HG03095 (cell line): ENCODE measurements at regions not wholly inside any gene's neighbourhood (a gene's known extent, or its start where the extent isn't known, plus 50 kb on each side); places are given as distances from the start of the nearest gene placed in this dataset.
"Not testable (repeated sequence)": the region's sequence is repeated elsewhere in the genome, so short reads cannot be mapped to it uniquely, and the experiment has no call there.

ENCODE experiments used
- ATAC-seq: cut with Tn5 transposase; IDR thresholded peaks from one replicate; pipeline ENCODE4 v1.9.1; 2021; ENCODE audit warnings: moderate library complexity; ENCODE audit not compliant: unreplicated experiment

- no peak for ATAC-seq
These were observed 775.7 kb downstream of the TMTC2 start for GRCh38 chr12:83462419-83462818.

- ATAC-seq, result no peak
These were observed 774.7 kb downstream of the TMTC2 start for GRCh38 chr12:83461336-83461935.

GRCh38 chr12:83451189-83451588, 764.5 kb downstream of the TMTC2 start:
- ATAC-seq, result no peak

DNA sequence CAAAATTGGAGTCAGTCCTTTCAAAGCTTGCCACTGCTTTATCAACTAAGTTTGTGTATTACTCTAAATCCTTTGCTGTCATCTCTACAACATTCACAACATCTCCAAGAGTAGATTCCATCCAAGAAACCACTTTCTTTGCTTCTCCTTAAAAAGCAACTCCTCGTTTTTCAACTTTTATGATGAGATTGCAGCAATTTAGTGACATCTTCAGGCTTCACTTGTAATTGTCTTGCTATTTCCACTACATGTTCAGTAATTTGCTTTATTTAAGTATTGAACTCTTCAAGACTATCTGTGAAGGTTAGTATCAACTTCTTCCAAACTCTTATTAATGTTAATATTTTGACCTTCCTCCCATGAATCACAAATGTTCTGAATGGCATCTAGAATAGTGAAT, 747.9 kb downstream of the TMTC2 start:
- ATAC-seq, result no peak

GRCh38 chr12:83432176-83432719, 745.5 kb downstream of the TMTC2 start:
- ATAC-seq, result no peak

- ATAC-seq, result not testable (repeated sequence)
These were observed 741.0 kb downstream of the TMTC2 start for GRCh38 chr12:83427586-83428136.

DNA sequence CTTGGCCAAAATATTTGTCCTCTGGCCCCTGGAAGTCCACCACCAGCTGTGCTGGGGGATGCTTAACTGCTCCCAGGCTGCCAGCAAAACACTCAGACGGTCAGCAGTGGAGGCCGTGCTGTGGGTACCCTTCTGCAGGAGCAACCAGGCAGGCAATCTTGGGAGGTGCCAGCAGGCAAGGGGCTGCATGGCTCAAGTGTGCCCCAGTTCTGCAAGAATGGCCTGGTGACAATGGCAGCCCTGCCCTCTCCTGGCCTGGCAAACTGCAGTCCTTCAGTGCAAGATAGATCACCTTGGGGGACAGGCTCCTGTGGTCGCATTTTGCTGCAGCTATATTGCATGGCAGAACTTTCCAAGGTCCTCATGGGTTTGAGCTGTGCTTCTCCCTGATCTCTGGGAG, 728.3 kb downstream of the TMTC2 start:
- ATAC-seq, result no peak

DNA sequence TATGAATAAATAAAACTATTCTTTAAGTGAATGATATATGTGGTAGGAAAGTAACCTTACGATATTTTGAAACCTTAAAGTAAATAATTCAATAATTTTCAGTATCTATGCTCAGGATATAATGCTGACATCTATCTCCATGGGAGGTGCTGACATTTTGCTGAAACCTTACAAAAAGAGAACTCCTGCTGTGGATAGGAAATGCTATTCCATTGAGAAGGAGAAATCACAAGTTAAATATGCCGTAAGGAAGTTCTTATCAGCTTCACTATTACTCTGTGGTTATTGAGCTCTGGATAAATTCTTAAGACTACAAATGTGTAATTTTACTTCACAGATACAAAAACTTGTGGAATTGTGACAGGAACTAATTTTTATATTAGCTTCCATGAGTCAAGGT, 722.1 kb downstream of the TMTC2 start:
- ATAC-seq, result no peak

DNA sequence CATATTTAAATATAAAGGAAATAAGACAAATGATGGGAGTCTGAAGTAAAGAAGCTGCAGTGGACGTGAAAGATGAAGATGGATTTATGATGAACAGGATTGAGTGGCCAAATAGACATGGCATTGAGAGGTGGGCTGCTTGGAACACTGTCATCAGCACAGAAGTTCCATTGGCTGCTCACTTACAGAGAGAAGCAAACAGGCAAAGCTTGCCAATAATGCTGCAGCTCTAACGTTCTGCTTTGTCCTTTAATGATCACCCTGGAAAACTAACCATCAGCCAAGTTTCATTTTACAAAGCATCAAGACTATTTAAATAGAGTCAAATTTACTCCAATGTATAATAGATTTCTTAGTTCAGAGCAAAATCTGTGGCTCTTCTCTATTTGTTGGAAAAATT, 721.4 kb downstream of the TMTC2 start:
- no peak for ATAC-seq

DNA sequence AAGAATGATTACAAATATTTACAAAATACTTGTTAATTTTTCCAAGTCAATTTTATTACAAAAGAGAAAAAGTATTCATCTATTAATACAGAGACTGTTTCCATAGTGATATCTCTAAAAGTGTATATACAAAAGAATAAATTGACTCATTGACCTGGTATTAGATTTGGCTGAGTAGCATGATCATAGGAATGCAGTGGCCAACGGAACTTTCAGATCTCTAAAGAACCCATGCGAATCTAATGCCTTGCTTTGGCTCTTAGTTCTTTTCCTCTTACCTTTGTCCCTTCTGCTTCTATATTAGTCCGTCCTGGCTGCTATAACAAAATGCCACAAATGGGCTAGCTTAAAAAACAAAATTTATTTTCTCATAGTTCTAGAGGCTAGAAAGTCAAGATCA, 717.8 kb downstream of the TMTC2 start:
- no peak for ATAC-seq

- no peak for ATAC-seq
These were observed 703.5 kb downstream of the TMTC2 start for GRCh38 chr12:83390186-83390585.

GRCh38 chr12:83389237-83389996, 702.7 kb downstream of the TMTC2 start:
- ATAC-seq, result no peak

DNA sequence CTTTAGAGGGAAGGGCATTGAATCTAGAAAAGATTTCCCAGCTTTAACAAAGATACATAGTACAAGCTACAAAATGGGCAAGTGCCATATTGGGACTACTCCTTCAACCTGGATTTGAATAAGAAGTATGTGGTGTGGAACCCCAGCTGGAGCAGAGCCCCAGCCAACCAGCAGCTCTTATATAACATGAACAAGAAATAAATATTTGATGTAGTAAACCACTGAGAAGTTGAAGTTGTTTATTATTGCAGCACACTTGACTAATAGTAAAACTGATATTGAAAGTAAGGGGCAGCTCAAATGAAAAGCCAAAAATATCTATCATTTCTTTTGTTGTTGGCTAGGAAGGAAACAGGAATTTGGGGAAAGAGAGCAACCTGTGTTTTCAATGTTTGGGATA, 701.8 kb downstream of the TMTC2 start:
- no peak for ATAC-seq

- ATAC-seq, result no peak
These were observed 700.0 kb downstream of the TMTC2 start for GRCh38 chr12:83386527-83387264.

- ATAC-seq, result no peak
These were observed 691.6 kb downstream of the TMTC2 start for GRCh38 chr12:83378186-83378727.

- ATAC-seq, result no peak
These were observed 678.6 kb downstream of the TMTC2 start for GRCh38 chr12:83365317-83365716.

DNA sequence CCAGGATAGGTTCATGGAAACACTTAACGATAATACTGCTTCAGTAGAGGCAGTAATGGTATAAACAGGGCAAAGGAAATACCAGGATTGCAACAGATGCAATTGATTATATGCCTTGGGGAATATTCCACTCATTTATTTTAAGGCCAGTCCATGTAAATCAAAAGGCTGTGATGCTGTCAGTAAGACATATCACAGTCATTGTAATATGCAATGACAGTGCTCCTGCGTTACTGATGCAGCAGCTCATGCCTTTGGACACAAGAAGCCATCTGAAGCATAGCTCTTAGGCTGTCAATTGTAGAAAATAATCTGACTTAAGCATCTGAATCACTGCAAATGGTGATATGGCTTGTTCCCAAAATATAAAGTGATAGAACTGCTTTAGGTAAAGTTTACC, 674.8 kb downstream of the TMTC2 start:
- no peak for ATAC-seq

- no peak for ATAC-seq
These were observed 674.4 kb downstream of the TMTC2 start for GRCh38 chr12:83361071-83361470.

- no peak for ATAC-seq
These were observed 663.4 kb downstream of the TMTC2 start for GRCh38 chr12:83349907-83350611.

DNA sequence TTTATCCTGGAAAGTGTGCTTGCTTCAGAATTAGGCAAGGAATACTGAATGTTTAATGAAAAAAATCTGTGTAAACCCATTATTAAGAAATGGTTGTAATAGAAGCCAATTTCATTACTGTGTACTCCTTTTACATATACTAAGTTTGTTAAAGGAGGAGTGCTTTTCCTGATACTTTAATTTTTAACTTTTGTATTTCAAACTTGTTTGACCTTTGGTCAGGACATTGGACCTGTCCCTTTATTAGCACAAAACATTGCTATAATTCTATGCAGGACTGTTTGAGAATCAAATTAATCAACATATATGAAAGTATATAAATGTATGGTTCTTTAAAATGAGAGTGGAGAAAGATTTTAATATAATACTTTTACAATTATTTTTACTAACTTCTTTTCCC, 659.6 kb downstream of the TMTC2 start:
- no peak for ATAC-seq

- no peak for ATAC-seq
These were observed 657.1 kb downstream of the TMTC2 start for GRCh38 chr12:83343767-83344166.
